ENCODE measurements at regions not wholly inside any gene's neighbourhood (a gene's known extent, or its start where the extent isn't known, plus 50 kb on each side); places are given as distances from the start of the nearest gene placed in this dataset.

- TF ChIP-seq ZNF274 (IDR thresholded peaks at IDR 0.05; ENCODE audit: low read depth, low read length) (no peak), YY1 (IDR thresholded peaks at IDR 0.05; ENCODE audit: insufficient read depth, insufficient read length) (no peak)
These were observed 149.5 kb upstream of the SASH1 start for GRCh38 chr6:148193063-148193680.

All from NT2/D1 (cell line).